Esophagus squamous epithelium (tissue), 4 donors: ENCODE measurements at regions not wholly inside any gene's neighbourhood (a gene's known extent, or its start where the extent isn't known, plus 50 kb on each side); places are given as distances from the start of the nearest gene placed in this dataset.

Experiments used
- CTCF ChIP-seq, 6 experiments: fragments of 450-650 bp in 4 of 6; fragments of 200-600 bp in 2 of 6; sonication (generic) in 2 of 6; IDR thresholded peaks; one replicate each; pipeline ENCODE4 v1.5.1; 2016 to 2019; ENCODE audit warnings: antibody characterized with exemption in 6 of 6, mild to moderate bottlenecking in 4 of 6, moderate library complexity in 4 of 6
- POLR2A ChIP-seq, 4 donors: fragments of 450-650 bp; IDR thresholded peaks; one replicate each; pipeline ENCODE4 v1.6.1; 2017; ENCODE audit warnings: antibody characterized with exemption in 4 of 4, mild to moderate bottlenecking in 4 of 4, moderate library complexity in 3 of 4

GRCh38 chr10:20955355-20955893, 58.3 kb upstream of the NEBL start:
- TF ChIP-seq CTCF (IDR thresholded peaks at IDR 0.05), result no peak
- no peak for TF ChIP-seq POLR2A (IDR thresholded peaks at IDR 0.05)
